ENCODE measurements at regions not wholly inside any gene's neighbourhood (a gene's known extent, or its start where the extent isn't known, plus 50 kb on each side); places are given as distances from the start of the nearest gene placed in this dataset.

DNA sequence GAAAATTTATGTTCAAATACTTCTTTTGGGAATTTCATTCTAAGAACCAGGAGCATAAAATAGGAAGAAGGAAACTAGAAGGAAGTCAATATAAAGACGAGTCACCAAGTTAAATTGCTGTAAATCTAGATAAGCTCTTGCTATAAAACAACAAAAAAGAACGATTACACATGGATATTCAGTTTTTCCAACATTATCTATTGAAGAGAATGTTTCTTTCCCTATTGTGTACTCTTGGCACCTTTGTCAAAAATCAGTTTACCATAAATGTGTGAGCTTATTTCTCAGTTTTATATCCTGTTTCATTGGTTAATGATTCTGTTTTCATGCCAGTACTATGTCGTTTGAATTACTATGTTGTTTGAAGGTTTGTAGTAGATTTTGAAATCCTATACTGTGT, 536.3 kb upstream of the MKI67 start:
- no peak for DNase-seq (ENCODE audit: low spot score)
- TF ChIP-seq, protein P1, sequence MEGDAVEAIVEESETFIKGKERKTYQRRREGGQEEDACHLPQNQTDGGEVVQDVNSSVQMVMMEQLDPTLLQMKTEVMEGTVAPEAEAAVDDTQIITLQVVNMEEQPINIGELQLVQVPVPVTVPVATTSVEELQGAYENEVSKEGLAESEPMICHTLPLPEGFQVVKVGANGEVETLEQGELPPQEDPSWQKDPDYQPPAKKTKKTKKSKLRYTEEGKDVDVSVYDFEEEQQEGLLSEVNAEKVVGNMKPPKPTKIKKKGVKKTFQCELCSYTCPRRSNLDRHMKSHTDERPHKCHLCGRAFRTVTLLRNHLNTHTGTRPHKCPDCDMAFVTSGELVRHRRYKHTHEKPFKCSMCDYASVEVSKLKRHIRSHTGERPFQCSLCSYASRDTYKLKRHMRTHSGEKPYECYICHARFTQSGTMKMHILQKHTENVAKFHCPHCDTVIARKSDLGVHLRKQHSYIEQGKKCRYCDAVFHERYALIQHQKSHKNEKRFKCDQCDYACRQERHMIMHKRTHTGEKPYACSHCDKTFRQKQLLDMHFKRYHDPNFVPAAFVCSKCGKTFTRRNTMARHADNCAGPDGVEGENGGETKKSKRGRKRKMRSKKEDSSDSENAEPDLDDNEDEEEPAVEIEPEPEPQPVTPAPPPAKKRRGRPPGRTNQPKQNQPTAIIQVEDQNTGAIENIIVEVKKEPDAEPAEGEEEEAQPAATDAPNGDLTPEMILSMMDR (IDR thresholded peaks at IDR 0.05; ENCODE audit: borderline replicate concordance, control extremely low read depth, extremely low read depth, insufficient read depth, missing control alignments) = no peak
- in situ Hi-C loops (cut with MboI; ENCODE audit: low sequenced_read_pairs, unreplicated experiment) = no loop called here

DNA sequence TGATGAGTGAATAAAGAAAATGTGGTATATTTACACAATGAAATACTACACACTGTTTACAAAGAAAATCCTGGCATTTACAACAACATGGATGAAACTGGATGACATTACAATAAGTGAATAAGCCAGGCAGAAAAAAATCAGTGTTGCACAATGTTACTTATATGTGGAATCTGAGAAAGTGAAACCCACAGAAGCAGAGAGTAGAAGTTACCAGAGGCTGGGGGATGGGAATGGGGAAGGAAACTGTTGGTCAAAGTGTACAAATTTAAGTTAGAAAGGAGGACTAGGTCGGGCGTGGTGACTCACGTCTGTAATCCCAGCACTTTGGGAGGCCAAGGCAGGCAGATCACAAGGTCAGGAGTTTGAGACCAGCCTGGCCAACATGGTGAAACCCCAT, 538.5 kb upstream of the MKI67 start:
- TF ChIP-seq, protein P1 (IDR thresholded peaks at IDR 0.05; ENCODE audit: borderline replicate concordance, control extremely low read depth, extremely low read depth, insufficient read depth, missing control alignments) = no peak
- no peak for DNase-seq (ENCODE audit: low spot score)
- in situ Hi-C loops (cut with MboI; ENCODE audit: low sequenced_read_pairs, unreplicated experiment) = no loop called here

DNA sequence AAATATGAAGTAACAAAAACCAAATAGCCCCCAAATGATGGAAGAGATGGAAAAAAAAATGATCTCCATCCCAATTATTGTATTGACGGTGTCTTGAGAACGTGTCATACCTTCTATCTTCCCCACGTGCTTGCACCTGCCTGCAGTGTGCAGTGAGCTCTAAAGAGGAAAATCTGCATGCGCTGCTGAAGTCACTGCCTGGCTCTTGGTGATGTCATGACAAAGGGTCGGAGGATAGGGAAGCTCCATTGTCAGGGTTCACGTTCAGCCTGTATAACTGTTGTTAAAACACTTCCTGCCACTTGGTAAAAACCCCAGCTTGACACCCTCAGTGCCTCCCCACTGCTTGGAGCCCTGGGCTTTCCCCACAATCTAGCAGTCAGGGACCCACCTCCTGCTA, 549.2 kb upstream of the MKI67 start:
- in situ Hi-C loops (cut with MboI; ENCODE audit: low sequenced_read_pairs, unreplicated experiment) = no loop called here
- TF ChIP-seq, protein P1 (IDR thresholded peaks at IDR 0.05; ENCODE audit: borderline replicate concordance, control extremely low read depth, extremely low read depth, insufficient read depth, missing control alignments) = no peak
- DNase-seq (ENCODE audit: low spot score) = no peak

DNA sequence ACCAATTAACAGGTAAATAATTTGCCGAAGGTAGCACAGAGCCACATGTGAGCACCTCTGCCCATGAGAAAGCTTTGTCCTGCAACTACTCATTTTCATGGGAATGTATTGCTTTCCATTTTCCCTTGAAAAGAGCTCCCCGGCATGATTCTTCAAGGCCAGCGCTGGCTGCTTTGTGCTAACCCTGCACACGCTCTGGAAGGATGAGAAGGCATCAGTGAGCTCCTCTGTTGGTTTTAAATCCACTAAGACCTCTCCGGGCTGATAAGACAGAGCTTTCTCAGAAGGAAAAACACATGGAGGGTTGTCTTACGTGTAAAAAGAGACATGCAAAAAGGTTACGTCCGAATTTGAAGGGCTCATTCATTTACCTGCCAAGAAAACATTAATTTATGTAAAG, 553.9 kb upstream of the MKI67 start:
- no peak for DNase-seq (ENCODE audit: low spot score)

DNA sequence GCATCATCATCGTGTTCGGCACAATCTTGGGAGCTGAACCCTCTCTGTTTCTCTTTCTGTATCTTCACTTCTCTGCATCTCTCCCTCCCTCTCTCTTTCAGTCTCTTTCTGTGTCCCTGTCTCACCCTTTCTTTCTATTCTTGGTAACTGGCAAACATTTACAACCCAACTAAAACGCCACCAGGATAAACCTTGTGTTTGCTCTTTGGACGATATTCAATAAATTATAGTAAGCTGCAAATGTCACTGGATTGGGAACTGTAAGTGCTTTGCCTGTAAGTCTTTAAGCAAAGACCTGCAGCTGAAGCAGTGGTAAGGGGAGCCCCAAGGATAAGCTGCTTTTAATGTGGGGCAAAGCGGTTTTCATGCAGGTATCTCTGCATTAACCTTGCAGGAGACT, 558.0 kb upstream of the MKI67 start:
- DNase-seq (ENCODE audit: low spot score) = no peak
- in situ Hi-C loops (cut with MboI; ENCODE audit: low sequenced_read_pairs, unreplicated experiment) = no loop called here
- TF ChIP-seq, protein P1 (IDR thresholded peaks at IDR 0.05; ENCODE audit: borderline replicate concordance, control extremely low read depth, extremely low read depth, insufficient read depth, missing control alignments) = no peak

More for the DNA sequence above, 553.9 kb upstream of the MKI67 start:
- in situ Hi-C loops (cut with MboI; ENCODE audit: low sequenced_read_pairs, unreplicated experiment) = no loop called here
- TF ChIP-seq, protein P1 (IDR thresholded peaks at IDR 0.05; ENCODE audit: borderline replicate concordance, control extremely low read depth, extremely low read depth, insufficient read depth, missing control alignments) = no peak

DNA sequence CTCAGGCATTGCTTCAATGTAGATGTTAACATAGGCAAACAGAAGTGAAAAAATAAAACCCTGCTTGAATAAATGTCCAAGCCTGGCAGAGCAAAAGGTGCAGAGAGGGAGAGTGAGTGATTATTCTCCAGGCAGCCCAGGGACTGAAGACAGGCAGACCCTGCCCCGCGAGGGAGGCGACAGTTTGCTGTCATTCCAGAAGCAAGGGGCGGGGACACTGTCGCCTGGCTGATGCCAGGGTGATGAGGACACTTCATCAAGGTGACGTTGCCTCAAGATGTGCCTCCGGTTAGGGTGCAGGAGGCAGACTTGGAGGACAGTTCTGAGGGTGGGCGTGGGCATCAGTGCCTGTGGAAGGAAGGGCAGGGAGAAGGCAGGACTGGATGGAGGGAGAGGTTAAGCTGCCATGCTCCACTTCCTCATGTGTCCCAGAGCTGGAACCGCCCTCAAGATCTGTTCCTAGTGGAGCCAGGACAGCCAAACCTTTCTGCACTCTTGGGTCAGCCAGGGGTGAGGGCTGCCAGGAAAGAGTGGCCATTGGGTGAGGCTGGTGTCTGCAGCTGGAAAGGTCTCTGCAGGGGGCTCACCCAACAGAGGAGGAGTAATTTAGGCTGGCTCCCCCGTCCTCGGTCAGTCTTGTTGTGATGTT, 560.5 kb upstream of the MKI67 start:
- in situ Hi-C loops (cut with MboI; ENCODE audit: low sequenced_read_pairs, unreplicated experiment) = no loop called here
- TF ChIP-seq, protein P1 (IDR thresholded peaks at IDR 0.05; ENCODE audit: borderline replicate concordance, control extremely low read depth, extremely low read depth, insufficient read depth, missing control alignments) = no peak
- DNase-seq (ENCODE audit: low spot score) = no peak
